ENCODE measurements at regions not wholly inside any gene's neighbourhood (a gene's known extent, or its start where the extent isn't known, plus 50 kb on each side); places are given as distances from the start of the nearest gene placed in this dataset.

GRCh38 chr4:16315456-16315855 lies 89.2 kb upstream of the TAPT1 start:
- no peak overlapping the region for H3K27ac ChIP-seq (ENCODE audit: low read depth, low read length, severe bottlenecking)
- no peaks in the 10 kb centered on the region for H3K9me3 ChIP-seq (ENCODE audit: control insufficient read depth, low read length)
- H3K4me3 ChIP-seq (ENCODE audit: extremely low read depth, insufficient read depth, low read length, poor library complexity, severe bottlenecking): no peak overlapping the region
- H3K36me3 ChIP-seq (ENCODE audit: control insufficient read depth, insufficient read depth, low read length): no peaks in the 10 kb centered on the region
- 88 to 91% methylated on average over 6 to 7 of the region's 8 CpGs for WGBS, 2 experiments (ENCODE audit: insufficient coverage in 2 of 2)
- H3K4me1 ChIP-seq (ENCODE audit: control insufficient read depth, insufficient read depth, low read length, poor library complexity, severe bottlenecking): no peaks in the 10 kb centered on the region

- Histone ChIP-seq H3K4me1 (ENCODE audit: control insufficient read depth, insufficient read depth, low read length, poor library complexity, severe bottlenecking) (no peaks in the 10 kb centered on the region), H3K27ac (ENCODE audit: low read depth, low read length, severe bottlenecking) (no peak overlapping the region), H3K4me3 (ENCODE audit: extremely low read depth, insufficient read depth, low read length, poor library complexity, severe bottlenecking) (no peak overlapping the region), H3K9me3 (ENCODE audit: control insufficient read depth, low read length) (no peaks in the 10 kb centered on the region), H3K36me3 (ENCODE audit: control insufficient read depth, insufficient read depth, low read length) (no peaks in the 10 kb centered on the region)
- WGBS, 2 experiments (ENCODE audit: insufficient coverage in 2 of 2): 84 to 90% methylated on average over 2 of the region's 3 CpGs
These were observed 84.3 kb upstream of the TAPT1 start for GRCh38 chr4:16310606-16311005.

GRCh38 chr4:16302648-16303047 lies 76.4 kb upstream of the TAPT1 start:
- Histone ChIP-seq H3K4me1 (ENCODE audit: control insufficient read depth, insufficient read depth, low read length, poor library complexity, severe bottlenecking) (no peaks in the 10 kb centered on the region), H3K36me3 (ENCODE audit: control insufficient read depth, insufficient read depth, low read length) (no peaks in the 10 kb centered on the region), H3K27ac (ENCODE audit: low read depth, low read length, severe bottlenecking) (no peak overlapping the region), H3K4me3 (ENCODE audit: extremely low read depth, insufficient read depth, low read length, poor library complexity, severe bottlenecking) (no peak overlapping the region), H3K9me3 (ENCODE audit: control insufficient read depth, low read length) (no peaks in the 10 kb centered on the region)
- WGBS, 2 experiments (ENCODE audit: insufficient coverage in 2 of 2): 79 to 83% methylated on average over 1 to 3 of the region's 3 CpGs

- 75% methylated on average over 1 of the region's 1 CpG; no CpG with 5 or more reads in 1 of the 2 experiments for WGBS, 2 experiments (ENCODE audit: insufficient coverage in 2 of 2)
- Histone ChIP-seq H3K27ac (ENCODE audit: low read depth, low read length, severe bottlenecking) (no peak overlapping the region), H3K9me3 (ENCODE audit: control insufficient read depth, low read length) (no peaks in the 10 kb centered on the region), H3K36me3 (ENCODE audit: control insufficient read depth, insufficient read depth, low read length) (no peaks in the 10 kb centered on the region), H3K4me1 (ENCODE audit: control insufficient read depth, insufficient read depth, low read length, poor library complexity, severe bottlenecking) (no peaks in the 10 kb centered on the region), H3K4me3 (ENCODE audit: extremely low read depth, insufficient read depth, low read length, poor library complexity, severe bottlenecking) (no peak overlapping the region)
These were observed 70.7 kb upstream of the TAPT1 start for GRCh38 chr4:16297003-16297402.

- WGBS, 2 experiments (ENCODE audit: insufficient coverage in 2 of 2): 67 to 100% methylated on average over 1 of the region's 1 CpG
- Histone ChIP-seq H3K9me3 (ENCODE audit: control insufficient read depth, low read length) (no peaks in the 10 kb centered on the region), H3K4me3 (ENCODE audit: extremely low read depth, insufficient read depth, low read length, poor library complexity, severe bottlenecking) (no peak overlapping the region), H3K4me1 (ENCODE audit: control insufficient read depth, insufficient read depth, low read length, poor library complexity, severe bottlenecking) (no peaks in the 10 kb centered on the region), H3K36me3 (ENCODE audit: control insufficient read depth, insufficient read depth, low read length) (no peaks in the 10 kb centered on the region), H3K27ac (ENCODE audit: low read depth, low read length, severe bottlenecking) (no peak overlapping the region)
These were observed 68.2 kb upstream of the TAPT1 start for GRCh38 chr4:16294455-16294854.

GRCh38 chr4:16293210-16293838 lies 67.1 kb upstream of the TAPT1 start:
- no peak overlapping the region for H3K27ac ChIP-seq (ENCODE audit: low read depth, low read length, severe bottlenecking)
- WGBS, 2 experiments (ENCODE audit: insufficient coverage in 2 of 2): 83 to 100% methylated on average over 1 of the region's 2 CpGs
- no peak overlapping the region for H3K4me3 ChIP-seq (ENCODE audit: extremely low read depth, insufficient read depth, low read length, poor library complexity, severe bottlenecking)
- H3K4me1 ChIP-seq (ENCODE audit: control insufficient read depth, insufficient read depth, low read length, poor library complexity, severe bottlenecking): no peaks in the 10 kb centered on the region
- H3K36me3 ChIP-seq (ENCODE audit: control insufficient read depth, insufficient read depth, low read length): no peaks in the 10 kb centered on the region
- no peaks in the 10 kb centered on the region for H3K9me3 ChIP-seq (ENCODE audit: control insufficient read depth, low read length)

- H3K27ac ChIP-seq (ENCODE audit: low read depth, low read length, severe bottlenecking): no peak overlapping the region
- 86 to 100% methylated on average over 5 to 6 of the region's 7 CpGs for WGBS, 2 experiments (ENCODE audit: insufficient coverage in 2 of 2)
- H3K9me3 ChIP-seq (ENCODE audit: control insufficient read depth, low read length): no peaks in the 10 kb centered on the region
- no peaks in the 10 kb centered on the region for H3K4me1 ChIP-seq (ENCODE audit: control insufficient read depth, insufficient read depth, low read length, poor library complexity, severe bottlenecking)
- H3K36me3 ChIP-seq (ENCODE audit: control insufficient read depth, insufficient read depth, low read length): no peaks in the 10 kb centered on the region
- H3K4me3 ChIP-seq (ENCODE audit: extremely low read depth, insufficient read depth, low read length, poor library complexity, severe bottlenecking): no peak overlapping the region
These were observed 66.3 kb upstream of the TAPT1 start for GRCh38 chr4:16292585-16292984.

GRCh38 chr4:16290681-16291420 lies 64.6 kb upstream of the TAPT1 start:
- 72 to 90% methylated on average over 3 of the region's 8 CpGs for WGBS, 2 experiments (ENCODE audit: insufficient coverage in 2 of 2)

GRCh38 chr4:16289897-16290554 lies 63.8 kb upstream of the TAPT1 start:
- H3K4me3 ChIP-seq (ENCODE audit: extremely low read depth, insufficient read depth, low read length, poor library complexity, severe bottlenecking): no peak overlapping the region
- H3K9me3 ChIP-seq (ENCODE audit: control insufficient read depth, low read length): no peaks in the 10 kb centered on the region
- H3K27ac ChIP-seq (ENCODE audit: low read depth, low read length, severe bottlenecking): no peak overlapping the region
- no peaks in the 10 kb centered on the region for H3K4me1 ChIP-seq (ENCODE audit: control insufficient read depth, insufficient read depth, low read length, poor library complexity, severe bottlenecking)
- WGBS, 2 experiments (ENCODE audit: insufficient coverage in 2 of 2): 40% methylated on average over 1 to 2 of the region's 4 CpGs
- H3K36me3 ChIP-seq (ENCODE audit: control insufficient read depth, insufficient read depth, low read length): no peaks in the 10 kb centered on the region

More at GRCh38 chr4:16290681-16291420, 64.6 kb upstream of the TAPT1 start:
- H3K4me3 ChIP-seq (ENCODE audit: extremely low read depth, insufficient read depth, low read length, poor library complexity, severe bottlenecking): no peak overlapping the region
- no peak overlapping the region for H3K27ac ChIP-seq (ENCODE audit: low read depth, low read length, severe bottlenecking)
- H3K4me1 ChIP-seq (ENCODE audit: control insufficient read depth, insufficient read depth, low read length, poor library complexity, severe bottlenecking): no peaks in the 10 kb centered on the region
- no peaks in the 10 kb centered on the region for H3K9me3 ChIP-seq (ENCODE audit: control insufficient read depth, low read length)
- no peaks in the 10 kb centered on the region for H3K36me3 ChIP-seq (ENCODE audit: control insufficient read depth, insufficient read depth, low read length)

- no peak overlapping the region for H3K27ac ChIP-seq (ENCODE audit: low read depth, low read length, severe bottlenecking)
- no peaks in the 10 kb centered on the region for H3K4me1 ChIP-seq (ENCODE audit: control insufficient read depth, insufficient read depth, low read length, poor library complexity, severe bottlenecking)
- peaks cover 19% of the 10 kb centered on the region for H3K9me3 ChIP-seq (ENCODE audit: control insufficient read depth, low read length)
- no peaks in the 10 kb centered on the region for H3K36me3 ChIP-seq (ENCODE audit: control insufficient read depth, insufficient read depth, low read length)
- 94% methylated on average over 3 of the region's 3 CpGs; no CpG with 5 or more reads in 1 of the 2 experiments for WGBS, 2 experiments (ENCODE audit: insufficient coverage in 2 of 2)
- H3K4me3 ChIP-seq (ENCODE audit: extremely low read depth, insufficient read depth, low read length, poor library complexity, severe bottlenecking): no peak overlapping the region
These were observed 57.8 kb upstream of the TAPT1 start for GRCh38 chr4:16284050-16284449.

- H3K36me3 ChIP-seq (ENCODE audit: control insufficient read depth, insufficient read depth, low read length): no peaks in the 10 kb centered on the region
- 71 to 100% methylated on average over 1 of the region's 1 CpG for WGBS, 2 experiments (ENCODE audit: insufficient coverage in 2 of 2)
- H3K9me3 ChIP-seq (ENCODE audit: control insufficient read depth, low read length): peaks cover 17% of the 10 kb centered on the region
- H3K27ac ChIP-seq (ENCODE audit: low read depth, low read length, severe bottlenecking): no peak overlapping the region
- no peaks in the 10 kb centered on the region for H3K4me1 ChIP-seq (ENCODE audit: control insufficient read depth, insufficient read depth, low read length, poor library complexity, severe bottlenecking)
- H3K4me3 ChIP-seq (ENCODE audit: extremely low read depth, insufficient read depth, low read length, poor library complexity, severe bottlenecking): no peak overlapping the region
These were observed 51.9 kb upstream of the TAPT1 start for GRCh38 chr4:16278178-16278577.

Measured in mesodermal cell (in vitro differentiated cells).